ENCODE measurements at regions not wholly inside any gene's neighbourhood (a gene's known extent, or its start where the extent isn't known, plus 50 kb on each side); places are given as distances from the start of the nearest gene placed in this dataset.

DNA sequence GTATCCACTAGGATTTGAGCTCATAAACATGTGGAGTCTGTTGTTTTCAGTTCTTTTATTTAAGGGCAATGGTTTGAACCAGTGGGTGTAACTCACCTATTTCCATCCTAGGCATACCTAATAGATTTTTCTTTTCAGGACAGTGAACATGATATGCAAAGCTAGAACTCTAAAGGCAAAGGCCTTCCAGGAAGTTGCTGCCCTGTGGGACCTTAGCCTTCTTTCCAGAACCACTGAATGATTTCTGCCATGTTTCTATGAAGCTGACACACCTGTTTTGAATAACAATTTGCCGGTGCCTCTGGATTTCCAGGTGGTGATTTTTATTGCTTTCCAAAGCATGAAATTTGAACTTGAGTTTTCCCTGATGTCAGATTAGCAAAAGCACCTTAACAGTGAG lies 372.9 kb upstream of the FAR2 start:
- CTCF ChIA-PET = interaction anchor here (0.6 kb wide), 1 partner anchor 976 kb away, joined by 3 read pairs; no protein-coding TSS in a partner anchor
- Histone ChIP-seq H3K36me3 (ENCODE audit: control insufficient read depth in 2 of 2, insufficient read depth in 1 of 2, low read length in 2 of 2) (no peaks in the 10 kb centered on the region), H3K4me3 (ENCODE audit: low read depth, low read length) (no peak overlapping the region), H3K9me3 (ENCODE audit: control insufficient read depth, insufficient read depth, low read depth, low read length) (no peaks in the 10 kb centered on the region), H3K4me1 (ENCODE audit: control insufficient read depth, insufficient read depth, low read length) (no peaks in the 10 kb centered on the region; the same call in 1 of the 2 replicates), H3K27ac (ENCODE audit: extremely low read depth, low read depth, low read length) (no peak overlapping the region)
- TF ChIP-seq OSR2 (tag by site-specific recombination; IDR thresholded peaks at IDR 0.05) (no peak), HOXC10 (CRISPR knock-in tag; IDR thresholded peaks at IDR 0.05) (no peak), ZNF48 (tag by site-specific recombination; IDR thresholded peaks at IDR 0.05) (no peak), SCRT2 (tag by site-specific recombination; IDR thresholded peaks at IDR 0.05) (no peak), ZNF239 (tag by site-specific recombination; IDR thresholded peaks at IDR 0.05) (no peak), ZBTB17 (tag by site-specific recombination; IDR thresholded peaks at IDR 0.05) (no peak), ZNF292 (tag by site-specific recombination; IDR thresholded peaks at IDR 0.05; ENCODE audit: borderline replicate concordance, low read depth) (no peak), ZNF510 (tag by site-specific recombination; IDR thresholded peaks at IDR 0.05; ENCODE audit: insufficient replicate concordance) (no peak), ZNF449 (tag by site-specific recombination; IDR thresholded peaks at IDR 0.05) (no peak), ZNF555 (tag by site-specific recombination; conservative IDR thresholded peaks at IDR 0.05) (no peak), ZNF24 (tag by site-specific recombination; IDR thresholded peaks at IDR 0.05) (no peak), ZNF211 (tag by site-specific recombination; IDR thresholded peaks at IDR 0.05; ENCODE audit: low read depth) (no peak), PRDM4 (tag by site-specific recombination; IDR thresholded peaks at IDR 0.05) (no peak), ZNF157 (tag by site-specific recombination; IDR thresholded peaks at IDR 0.05) (no peak), ZNF175 (tag by site-specific recombination; IDR thresholded peaks at IDR 0.05) (no peak), ZNF274 (IDR thresholded peaks at IDR 0.05; ENCODE audit: low read length) (no peak), ZNF274 (tag by site-specific recombination; IDR thresholded peaks at IDR 0.05; ENCODE audit: borderline replicate concordance) (no peak), KLF8 (tag by site-specific recombination; IDR thresholded peaks at IDR 0.05) (no peak)
- TF ChIP-seq, protein P1, sequence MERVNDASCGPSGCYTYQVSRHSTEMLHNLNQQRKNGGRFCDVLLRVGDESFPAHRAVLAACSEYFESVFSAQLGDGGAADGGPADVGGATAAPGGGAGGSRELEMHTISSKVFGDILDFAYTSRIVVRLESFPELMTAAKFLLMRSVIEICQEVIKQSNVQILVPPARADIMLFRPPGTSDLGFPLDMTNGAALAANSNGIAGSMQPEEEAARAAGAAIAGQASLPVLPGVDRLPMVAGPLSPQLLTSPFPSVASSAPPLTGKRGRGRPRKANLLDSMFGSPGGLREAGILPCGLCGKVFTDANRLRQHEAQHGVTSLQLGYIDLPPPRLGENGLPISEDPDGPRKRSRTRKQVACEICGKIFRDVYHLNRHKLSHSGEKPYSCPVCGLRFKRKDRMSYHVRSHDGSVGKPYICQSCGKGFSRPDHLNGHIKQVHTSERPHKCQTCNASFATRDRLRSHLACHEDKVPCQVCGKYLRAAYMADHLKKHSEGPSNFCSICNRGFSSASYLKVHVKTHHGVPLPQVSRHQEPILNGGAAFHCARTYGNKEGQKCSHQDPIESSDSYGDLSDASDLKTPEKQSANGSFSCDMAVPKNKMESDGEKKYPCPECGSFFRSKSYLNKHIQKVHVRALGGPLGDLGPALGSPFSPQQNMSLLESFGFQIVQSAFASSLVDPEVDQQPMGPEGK (tag by site-specific recombination; IDR thresholded peaks at IDR 0.05) = no peak
- POLR2A ChIA-PET = no interaction called here

DNA sequence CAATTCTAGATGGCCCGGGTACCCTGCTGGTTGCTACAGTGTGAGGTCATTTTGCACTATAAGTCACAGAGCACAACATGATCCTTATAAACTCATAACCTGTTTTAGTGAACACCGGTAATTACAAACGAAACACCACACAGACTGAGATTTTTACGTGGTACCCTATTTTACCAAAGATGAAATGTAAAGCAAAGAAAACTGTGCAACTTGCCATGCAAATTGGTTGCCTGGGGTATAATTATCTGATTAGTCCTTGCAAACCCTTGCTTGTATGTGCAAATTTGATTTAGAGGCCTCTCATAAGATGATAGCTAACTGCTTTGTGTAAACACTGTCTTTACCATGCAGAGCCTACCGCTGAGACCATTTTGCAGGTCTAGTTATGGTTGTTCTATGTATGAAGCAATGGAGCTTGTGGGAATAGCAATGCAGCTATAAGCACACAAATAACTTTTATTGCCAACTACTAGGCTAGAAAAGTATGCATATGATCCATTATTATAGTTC lies 372.1 kb upstream of the FAR2 start:
- POLR2A ChIA-PET = no interaction called here
- no peak overlapping the region for H3K27ac ChIP-seq (ENCODE audit: extremely low read depth, low read depth, low read length)
- CTCF ChIA-PET = interaction anchor here (0.7 kb wide), 2 partner anchors 221 to 298 kb away, joined by 3 read pairs; no protein-coding TSS in a partner anchor
- TF ChIP-seq, protein P2, sequence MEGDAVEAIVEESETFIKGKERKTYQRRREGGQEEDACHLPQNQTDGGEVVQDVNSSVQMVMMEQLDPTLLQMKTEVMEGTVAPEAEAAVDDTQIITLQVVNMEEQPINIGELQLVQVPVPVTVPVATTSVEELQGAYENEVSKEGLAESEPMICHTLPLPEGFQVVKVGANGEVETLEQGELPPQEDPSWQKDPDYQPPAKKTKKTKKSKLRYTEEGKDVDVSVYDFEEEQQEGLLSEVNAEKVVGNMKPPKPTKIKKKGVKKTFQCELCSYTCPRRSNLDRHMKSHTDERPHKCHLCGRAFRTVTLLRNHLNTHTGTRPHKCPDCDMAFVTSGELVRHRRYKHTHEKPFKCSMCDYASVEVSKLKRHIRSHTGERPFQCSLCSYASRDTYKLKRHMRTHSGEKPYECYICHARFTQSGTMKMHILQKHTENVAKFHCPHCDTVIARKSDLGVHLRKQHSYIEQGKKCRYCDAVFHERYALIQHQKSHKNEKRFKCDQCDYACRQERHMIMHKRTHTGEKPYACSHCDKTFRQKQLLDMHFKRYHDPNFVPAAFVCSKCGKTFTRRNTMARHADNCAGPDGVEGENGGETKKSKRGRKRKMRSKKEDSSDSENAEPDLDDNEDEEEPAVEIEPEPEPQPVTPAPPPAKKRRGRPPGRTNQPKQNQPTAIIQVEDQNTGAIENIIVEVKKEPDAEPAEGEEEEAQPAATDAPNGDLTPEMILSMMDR (tag by site-specific recombination; IDR thresholded peaks at IDR 0.05) = no peak
- TF ChIP-seq ZIC2 (tag by site-specific recombination; IDR thresholded peaks at IDR 0.05) = peak; percentile 74
- TF ChIP-seq KLF10 (tag by site-specific recombination; IDR thresholded peaks at IDR 0.05) = no peak
- TF ChIP-seq SP7 (tag by site-specific recombination; IDR thresholded peaks at IDR 0.05) = peak; percentile 93
- no peak for TF ChIP-seq ZNF623 (tag by site-specific recombination; IDR thresholded peaks at IDR 0.05)
- TF ChIP-seq, protein P3, sequence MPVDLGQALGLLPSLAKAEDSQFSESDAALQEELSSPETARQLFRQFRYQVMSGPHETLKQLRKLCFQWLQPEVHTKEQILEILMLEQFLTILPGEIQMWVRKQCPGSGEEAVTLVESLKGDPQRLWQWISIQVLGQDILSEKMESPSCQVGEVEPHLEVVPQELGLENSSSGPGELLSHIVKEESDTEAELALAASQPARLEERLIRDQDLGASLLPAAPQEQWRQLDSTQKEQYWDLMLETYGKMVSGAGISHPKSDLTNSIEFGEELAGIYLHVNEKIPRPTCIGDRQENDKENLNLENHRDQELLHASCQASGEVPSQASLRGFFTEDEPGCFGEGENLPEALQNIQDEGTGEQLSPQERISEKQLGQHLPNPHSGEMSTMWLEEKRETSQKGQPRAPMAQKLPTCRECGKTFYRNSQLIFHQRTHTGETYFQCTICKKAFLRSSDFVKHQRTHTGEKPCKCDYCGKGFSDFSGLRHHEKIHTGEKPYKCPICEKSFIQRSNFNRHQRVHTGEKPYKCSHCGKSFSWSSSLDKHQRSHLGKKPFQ (tag by site-specific recombination; IDR thresholded peaks at IDR 0.05) = no peak

More for the DNA sequence above, 372.1 kb upstream of the FAR2 start:
- H3K4me1 ChIP-seq (ENCODE audit: control insufficient read depth, insufficient read depth, low read length) = no peaks in the 10 kb centered on the region; the same call in 1 of the 2 replicates
- H3K9me3 ChIP-seq (ENCODE audit: control insufficient read depth, insufficient read depth, low read depth, low read length) = no peaks in the 10 kb centered on the region
- no peak overlapping the region for H3K4me3 ChIP-seq (ENCODE audit: low read depth, low read length)
- no peaks in the 10 kb centered on the region for H3K36me3 ChIP-seq (ENCODE audit: control insufficient read depth in 2 of 2, insufficient read depth in 1 of 2, low read length in 2 of 2)

Data from HEK293 (cell line).